ENCODE measurements at regions not wholly inside any gene's neighbourhood (a gene's known extent, or its start where the extent isn't known, plus 50 kb on each side); places are given as distances from the start of the nearest gene placed in this dataset.

GRCh38 chr21:36211660-36212512 lies 55.3 kb downstream of the DOP1B start:
- Histone ChIP-seq H3K36me3 (peaks cover 9 to 30% (median 11%) of the 10 kb centered on the region in 3 donors), H3K27me3 (no peaks in the 10 kb centered on the region), H3K9me3 (no peaks in the 10 kb centered on the region), H3K4me1 (no peaks in the 10 kb centered on the region), H3K4me3 (no peak overlapping the region), H3K27ac (no peak overlapping the region)
- TF ChIP-seq, protein P1, sequence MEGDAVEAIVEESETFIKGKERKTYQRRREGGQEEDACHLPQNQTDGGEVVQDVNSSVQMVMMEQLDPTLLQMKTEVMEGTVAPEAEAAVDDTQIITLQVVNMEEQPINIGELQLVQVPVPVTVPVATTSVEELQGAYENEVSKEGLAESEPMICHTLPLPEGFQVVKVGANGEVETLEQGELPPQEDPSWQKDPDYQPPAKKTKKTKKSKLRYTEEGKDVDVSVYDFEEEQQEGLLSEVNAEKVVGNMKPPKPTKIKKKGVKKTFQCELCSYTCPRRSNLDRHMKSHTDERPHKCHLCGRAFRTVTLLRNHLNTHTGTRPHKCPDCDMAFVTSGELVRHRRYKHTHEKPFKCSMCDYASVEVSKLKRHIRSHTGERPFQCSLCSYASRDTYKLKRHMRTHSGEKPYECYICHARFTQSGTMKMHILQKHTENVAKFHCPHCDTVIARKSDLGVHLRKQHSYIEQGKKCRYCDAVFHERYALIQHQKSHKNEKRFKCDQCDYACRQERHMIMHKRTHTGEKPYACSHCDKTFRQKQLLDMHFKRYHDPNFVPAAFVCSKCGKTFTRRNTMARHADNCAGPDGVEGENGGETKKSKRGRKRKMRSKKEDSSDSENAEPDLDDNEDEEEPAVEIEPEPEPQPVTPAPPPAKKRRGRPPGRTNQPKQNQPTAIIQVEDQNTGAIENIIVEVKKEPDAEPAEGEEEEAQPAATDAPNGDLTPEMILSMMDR (IDR thresholded peaks at IDR 0.05) = no peak
- intact Hi-C loops (cut with DNase I; ENCODE audit: low total_unique reads) = no loop called here
- no peak for DNase-seq

DNA sequence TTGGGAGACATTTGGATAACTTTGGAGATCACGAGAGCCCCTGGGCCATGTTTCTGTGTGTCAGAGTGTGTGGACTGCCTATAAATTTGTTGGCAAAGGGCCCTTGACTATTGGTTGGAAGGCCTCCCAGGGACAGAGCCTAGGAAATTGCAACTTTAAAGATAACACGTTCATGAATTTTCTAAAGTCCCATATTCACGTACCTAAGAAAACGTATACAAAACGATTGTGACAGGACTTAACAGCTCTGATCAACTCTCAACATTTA lies 55.8 kb downstream of the DOP1B start:
- H3K4me1 ChIP-seq = no peaks in the 10 kb centered on the region
- no peaks in the 10 kb centered on the region for H3K27me3 ChIP-seq
- TF ChIP-seq, protein P1 (IDR thresholded peaks at IDR 0.05) = no peak
- no peak for DNase-seq
- no peak overlapping the region for H3K4me3 ChIP-seq
- intact Hi-C loops (cut with DNase I; ENCODE audit: low total_unique reads) = no loop called here
- no peaks in the 10 kb centered on the region for H3K9me3 ChIP-seq
- no peak overlapping the region for H3K27ac ChIP-seq
- H3K36me3 ChIP-seq = peaks cover 9 to 36% (median 11%) of the 10 kb centered on the region in 3 donors

- TF ChIP-seq, protein P1 (IDR thresholded peaks at IDR 0.05) = no peak
- Histone ChIP-seq H3K36me3 (peaks cover 15 to 55% (median 19%) of the 10 kb centered on the region in 3 donors), H3K4me3 (no peak overlapping the region), H3K27me3 (no peaks in the 10 kb centered on the region), H3K4me1 (no peaks in the 10 kb centered on the region), H3K9me3 (no peaks in the 10 kb centered on the region), H3K27ac (no peak overlapping the region)
- DNase-seq = no peak
- intact Hi-C loops (cut with DNase I; ENCODE audit: low total_unique reads) = no loop called here
These were observed 57.9 kb downstream of the DOP1B start for GRCh38 chr21:36214561-36214960.

DNA sequence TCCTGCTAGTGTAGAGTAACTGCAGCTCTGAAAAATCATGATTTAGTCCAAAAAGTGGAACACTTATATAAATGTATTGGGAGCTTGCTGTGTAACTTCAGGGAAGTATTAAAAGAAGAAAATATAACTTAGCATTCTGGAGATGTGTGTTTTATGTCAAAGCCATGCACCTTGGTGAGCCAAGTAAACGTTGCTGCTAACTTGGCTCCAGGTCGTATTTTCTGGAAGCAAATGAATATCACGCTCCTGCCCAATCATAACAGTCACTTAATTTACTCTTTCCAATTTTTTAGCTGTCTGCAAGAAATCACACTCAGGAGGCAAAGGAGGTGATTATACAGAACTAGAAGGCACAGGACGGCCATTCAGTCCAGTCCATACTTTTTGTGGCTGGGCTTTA lies 61.1 kb downstream of the DOP1B start:
- H3K4me3 ChIP-seq = no peak overlapping the region
- intact Hi-C loops (cut with DNase I; ENCODE audit: low total_unique reads) = no loop called here
- H3K27me3 ChIP-seq = no peaks in the 10 kb centered on the region
- no peak overlapping the region for H3K27ac ChIP-seq
- no peaks in the 10 kb centered on the region for H3K4me1 ChIP-seq
- TF ChIP-seq, protein P1 (IDR thresholded peaks at IDR 0.05) = no peak
- peaks cover 22 to 57% (median 28%) of the 10 kb centered on the region in 3 donors for H3K36me3 ChIP-seq
- no peak for DNase-seq
- no peaks in the 10 kb centered on the region for H3K9me3 ChIP-seq

GRCh38 chr21:36218691-36219090 lies 62.1 kb downstream of the DOP1B start:
- TF ChIP-seq, protein P1 (IDR thresholded peaks at IDR 0.05) = no peak
- Histone ChIP-seq H3K27ac (no peak overlapping the region), H3K27me3 (no peaks in the 10 kb centered on the region), H3K4me3 (no peak overlapping the region), H3K36me3 (peaks cover 22 to 63% (median 28%) of the 10 kb centered on the region in 3 donors), H3K9me3 (no peaks in the 10 kb centered on the region), H3K4me1 (no peaks in the 10 kb centered on the region)
- intact Hi-C loops (cut with DNase I; ENCODE audit: low total_unique reads) = no loop called here
- no peak for DNase-seq
